ENCODE measurements at regions not wholly inside any gene's neighbourhood (a gene's known extent, or its start where the extent isn't known, plus 50 kb on each side); places are given as distances from the start of the nearest gene placed in this dataset.
"Not testable (repeated sequence)": the region's sequence is repeated elsewhere in the genome, so short reads cannot be mapped to it uniquely, and the experiment has no call there.

- no peak for DNase-seq (ENCODE audit: low spot score)
These were observed 54.4 kb upstream of the MSH6 start for GRCh38 chr2:47728551-47728950.

GRCh38 chr2:47727956-47728355, 55.0 kb upstream of the MSH6 start:
- DNase-seq (ENCODE audit: low spot score): no peak

GRCh38 chr2:47726978-47727377, 56.0 kb upstream of the MSH6 start:
- DNase-seq (ENCODE audit: low spot score): not testable (repeated sequence)

DNA sequence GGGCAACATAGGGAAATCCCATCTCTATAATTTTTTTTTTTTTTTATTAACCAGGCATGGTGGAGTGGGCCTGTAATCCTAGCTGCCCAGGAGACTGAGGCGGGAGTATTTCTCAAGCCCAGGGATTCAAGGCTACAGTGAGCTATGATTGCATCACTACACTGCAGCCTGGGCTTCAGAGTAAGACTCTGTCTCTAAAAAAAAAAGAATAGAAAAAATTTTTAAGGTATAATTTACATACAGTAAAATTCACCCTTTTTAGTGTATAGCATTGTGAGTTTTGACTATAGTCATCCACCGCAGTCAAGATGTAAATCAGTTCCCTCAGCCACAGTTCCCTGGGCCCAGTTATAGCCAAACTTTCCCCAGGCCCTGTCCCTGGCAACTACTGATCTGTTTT, 57.1 kb upstream of the MSH6 start:
- DNase-seq (ENCODE audit: low spot score): no peak

DNA sequence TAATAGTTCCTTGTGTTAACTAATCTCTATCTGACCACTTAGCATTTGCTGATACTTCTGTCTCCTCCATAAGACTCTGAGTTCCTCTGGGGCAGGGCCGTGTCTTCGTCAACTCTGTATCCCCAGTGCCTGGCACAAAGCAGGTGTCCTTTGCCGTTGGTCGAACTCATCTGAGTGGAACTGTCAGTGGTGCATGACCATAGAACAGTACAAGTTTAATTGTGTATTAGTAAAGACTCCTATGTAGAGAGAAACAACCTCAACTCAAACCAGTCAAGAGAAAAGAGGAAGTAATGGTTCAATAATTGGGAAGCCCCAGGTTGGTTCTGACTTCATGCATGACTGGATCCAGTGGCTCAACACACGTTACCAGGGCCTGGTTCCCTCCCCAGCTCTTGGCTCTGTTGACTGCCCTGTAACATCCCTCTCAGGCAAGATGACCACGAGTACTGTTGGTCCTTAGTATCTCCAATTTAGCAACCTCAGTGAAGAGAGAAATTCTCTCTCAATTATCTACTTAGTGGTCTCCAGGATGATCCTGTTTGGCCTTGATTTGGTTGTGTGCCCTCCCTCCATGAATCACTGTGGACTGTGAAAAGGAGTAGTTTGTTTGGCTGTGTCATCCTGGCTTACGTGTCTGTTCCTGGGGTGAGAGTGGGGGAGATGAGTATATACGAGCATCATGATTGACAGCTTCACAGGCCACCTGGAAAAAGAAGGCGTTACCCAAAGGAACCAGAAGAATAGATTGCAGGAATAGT, 58.5 kb upstream of the MSH6 start:
- DNase-seq (ENCODE audit: low spot score): no peak

DNA sequence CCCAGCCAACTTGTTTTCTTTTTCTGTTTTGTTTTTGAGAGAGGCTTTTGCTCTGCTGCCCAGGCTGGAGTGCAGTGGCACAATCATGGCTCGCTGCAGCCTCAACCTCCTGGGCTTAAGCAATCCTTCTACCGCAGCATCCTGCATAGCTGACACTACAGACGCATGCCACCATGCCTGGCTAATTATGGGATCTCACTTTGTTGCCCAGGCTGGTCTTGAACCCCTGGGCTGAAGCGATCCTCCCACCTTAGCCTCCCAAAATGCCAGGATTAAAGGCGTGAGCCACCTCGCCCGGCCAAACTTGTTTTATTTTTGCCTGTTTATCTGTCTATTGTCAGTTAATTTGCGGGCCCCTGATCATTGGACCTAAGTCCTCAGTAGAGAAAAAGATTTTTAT, 61.6 kb upstream of the MSH6 start:
- no peak for DNase-seq (ENCODE audit: low spot score)

GRCh38 chr2:47720559-47720958, 62.4 kb upstream of the MSH6 start:
- DNase-seq (ENCODE audit: low spot score): no peak

- no peak for DNase-seq (ENCODE audit: low spot score)
These were observed 62.9 kb upstream of the MSH6 start for GRCh38 chr2:47720036-47720435.

GRCh38 chr2:47719099-47719498, 63.8 kb upstream of the MSH6 start:
- DNase-seq (ENCODE audit: low spot score): no peak

DNA sequence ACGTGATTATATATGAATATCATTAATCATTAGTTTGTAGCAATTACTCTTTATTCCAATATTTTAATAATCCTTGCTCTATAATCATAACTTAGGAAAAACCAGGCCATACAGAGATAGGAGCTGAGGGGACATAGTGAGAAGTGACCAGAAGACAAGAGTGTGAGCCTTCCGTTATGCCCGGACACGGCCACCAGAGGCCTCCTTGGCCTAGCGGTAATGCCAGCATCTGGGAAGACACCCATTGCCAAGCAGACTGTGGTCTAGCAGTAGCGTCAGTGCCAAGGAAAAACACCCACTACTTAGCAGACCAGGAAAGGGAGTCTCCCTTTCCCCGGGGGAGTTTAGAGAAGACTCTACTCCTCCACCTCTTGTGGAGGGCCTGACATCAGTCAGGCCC, 66.6 kb upstream of the MSH6 start:
- DNase-seq (ENCODE audit: low spot score): not testable (repeated sequence)

- DNase-seq (ENCODE audit: low spot score): no peak
These were observed 67.4 kb upstream of the MSH6 start for GRCh38 chr2:47715552-47715951.

DNA sequence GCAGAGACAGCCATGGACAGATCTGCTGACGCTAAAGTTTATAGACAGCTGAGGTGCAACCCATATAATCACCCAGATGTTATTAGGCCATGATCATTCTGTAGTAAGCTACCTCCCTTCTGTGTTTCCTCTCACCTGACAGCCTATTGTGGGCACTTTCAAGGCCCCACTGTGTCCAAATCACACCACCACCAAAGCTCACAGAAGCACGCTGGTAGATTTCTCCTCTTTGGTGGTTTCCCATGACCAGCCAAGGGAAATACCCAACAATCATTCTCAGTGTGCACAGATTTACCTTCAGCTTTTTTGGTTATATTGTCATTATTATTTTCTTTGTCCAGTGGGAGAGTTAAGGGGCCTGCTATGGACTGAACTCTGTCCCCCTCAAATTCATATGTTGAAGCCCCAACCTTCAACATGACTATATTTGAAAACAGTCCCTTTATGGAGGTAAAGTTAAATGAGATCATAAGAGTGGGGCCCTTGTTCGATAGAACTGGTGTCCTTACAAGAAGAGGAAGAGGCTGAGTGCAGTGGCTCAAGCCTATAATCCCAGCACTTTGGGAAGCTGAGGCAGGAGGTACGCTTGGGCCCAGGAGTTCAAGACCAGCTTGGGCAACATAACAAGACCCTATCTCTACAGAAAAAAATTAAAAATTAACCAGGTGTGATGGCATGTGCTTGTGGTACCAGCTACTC, 74.0 kb upstream of the MSH6 start:
- no peak for DNase-seq (ENCODE audit: low spot score)

DNA sequence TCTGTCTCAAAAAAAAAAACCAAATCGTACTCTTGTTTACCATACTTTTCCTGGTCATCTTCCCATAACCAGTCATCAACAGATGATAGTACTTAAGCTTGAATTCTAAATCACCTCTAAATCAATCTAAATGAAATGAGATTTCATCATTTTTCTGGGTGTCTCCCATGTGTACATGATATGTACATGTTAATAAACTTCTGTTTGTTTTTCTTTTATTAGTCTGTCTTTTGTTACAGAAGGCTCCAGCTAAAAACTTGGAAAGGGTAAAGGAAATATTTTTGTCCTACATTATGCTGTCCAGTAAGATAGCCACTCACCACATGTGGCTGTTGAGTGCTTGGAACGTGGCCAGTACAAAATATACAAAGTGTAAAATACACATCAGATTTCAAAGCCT, 78.7 kb upstream of the MSH6 start:
- no peak for DNase-seq (ENCODE audit: low spot score)

GRCh38 chr2:47699533-47700215, 83.3 kb upstream of the MSH6 start:
- no peak for DNase-seq (ENCODE audit: low spot score)

GRCh38 chr2:47698436-47698972, 84.4 kb upstream of the MSH6 start:
- not testable (repeated sequence) for DNase-seq (ENCODE audit: low spot score)

- DNase-seq (ENCODE audit: low spot score): not testable (repeated sequence)
These were observed 85.1 kb upstream of the MSH6 start for GRCh38 chr2:47697681-47698435.

- DNase-seq (ENCODE audit: low spot score): no peak
These were observed 85.8 kb upstream of the MSH6 start for GRCh38 chr2:47697000-47697601.

GRCh38 chr2:47696478-47696831, 86.5 kb upstream of the MSH6 start:
- DNase-seq (ENCODE audit: low spot score): no peak

DNA sequence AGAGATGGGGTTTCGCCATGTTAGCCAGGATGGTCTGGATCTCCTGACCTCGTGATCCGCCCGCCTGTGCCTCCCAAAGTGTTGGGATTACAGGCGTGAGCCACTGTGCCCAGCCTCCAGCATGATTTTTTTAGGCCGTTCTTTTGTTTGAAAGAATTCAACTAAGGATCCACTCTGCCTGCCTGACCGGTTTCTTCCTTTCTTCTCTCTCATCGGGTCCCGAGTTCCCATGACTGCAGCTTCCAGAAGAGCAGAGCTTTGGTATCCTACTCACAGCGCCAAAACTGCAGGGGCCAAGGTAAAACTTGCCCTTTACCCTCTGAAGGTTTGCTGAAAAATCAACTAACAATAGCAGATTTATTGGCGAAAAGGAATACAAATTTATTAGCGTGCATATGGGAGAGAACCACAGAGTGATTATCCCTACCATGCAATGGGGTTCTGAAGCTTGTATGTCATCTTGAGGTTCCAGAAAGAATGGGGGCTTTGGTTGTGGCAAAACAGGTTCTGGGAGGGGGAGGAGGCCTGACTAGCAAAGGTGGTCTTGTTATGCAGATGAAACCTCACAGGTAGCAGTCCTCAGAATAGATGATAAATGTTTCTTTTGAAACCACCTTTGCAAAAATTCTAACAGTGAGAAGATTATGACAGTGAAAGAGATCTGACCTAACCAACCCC, 87.0 kb upstream of the MSH6 start:
- no peak for DNase-seq (ENCODE audit: low spot score)

DNA sequence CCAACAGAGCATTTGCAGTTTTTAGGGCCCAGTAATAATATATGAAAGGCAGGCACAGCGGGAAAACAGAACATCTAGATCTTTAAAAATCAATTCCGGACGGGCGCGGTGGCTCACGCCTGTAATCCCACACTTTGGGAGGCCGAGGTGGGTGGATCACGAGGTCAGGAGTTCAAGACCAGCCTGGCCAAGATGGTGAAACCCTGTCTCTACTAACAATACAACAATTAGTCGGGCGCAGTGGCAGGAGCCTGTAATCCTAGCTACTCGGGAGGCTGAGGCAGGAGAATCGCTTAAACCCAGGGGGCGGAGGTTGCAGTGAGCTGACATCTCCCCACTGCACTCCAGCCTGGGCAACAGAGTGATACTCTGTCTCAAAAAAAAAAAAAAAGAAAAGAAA, 88.5 kb upstream of the MSH6 start:
- not testable (repeated sequence) for DNase-seq (ENCODE audit: low spot score)

All from HT-29 (cell line).